HEK293 (cell line): ENCODE measurements at regions not wholly inside any gene's neighbourhood (a gene's known extent, or its start where the extent isn't known, plus 50 kb on each side); places are given as distances from the start of the nearest gene placed in this dataset.
"Not testable (repeated sequence)": the region's sequence is repeated elsewhere in the genome, so short reads cannot be mapped to it uniquely, and the experiment has no call there.

Experiments
- CTCF ChIA-PET: fragments of 350-600 bp; formaldehyde crosslinking; extraction: SDS; loops from one replicate; lab custom pipeline; 2021; ENCODE audit warnings: antibody characterized with exemption; lab: Yijun Ruan, JAX
- POLR2A ChIA-PET: fragments of 300-600 bp; formaldehyde crosslinking; extraction: SDS; loops from one replicate; lab custom pipeline; 2020; ENCODE audit warnings: antibody characterized with exemption, inconsistent platforms; lab: Yijun Ruan, JAX
- H3K27ac ChIP-seq: fragments of 200-500 bp; sonication (Bioruptor generic); 2 replicates; pipeline ENCODE4 v1.5.1; 2014; ENCODE audit warnings: low read depth, low read length, control low read depth, inconsistent platforms; ENCODE audit errors: extremely low read depth
- H3K36me3 ChIP-seq, 2 experiments: fragments of 200-500 bp in 1 of 2; sonication (Bioruptor generic) in 1 of 2; 1 replicate in 1 of 2; 2 replicates in 1 of 2; pipeline ENCODE4 v1.5.1; 2014 to 2017; ENCODE audit warnings: inconsistent platforms in 2 of 2, low read length in 2 of 2; ENCODE audit not compliant: control insufficient read depth in 2 of 2, insufficient read depth in 1 of 2
- H3K4me1 ChIP-seq: fragments of 200-500 bp; sonication (Bioruptor generic); 2 replicates; pipeline ENCODE4 v1.5.1; 2014; ENCODE audit warnings: mild to moderate bottlenecking, low read length, inconsistent platforms; ENCODE audit not compliant: control insufficient read depth, insufficient read depth
- H3K4me3 ChIP-seq: 2 replicates; pipeline ENCODE4 v1.5.1; 2011; ENCODE audit warnings: low read depth, mild to moderate bottlenecking, control low read depth, low read length, moderate library complexity
- H3K9me3 ChIP-seq: fragments of 200-500 bp; sonication (Bioruptor generic); 2 replicates; pipeline ENCODE4 v1.5.1; 2014; ENCODE audit warnings: low read depth, low read length, inconsistent platforms; ENCODE audit not compliant: control insufficient read depth, insufficient read depth
- GLIS1 ChIP-seq: fragments of 450-650 bp; formaldehyde crosslinking; IDR thresholded peaks from 2 replicates; pipeline ENCODE4 v1.5.1; 2016; ENCODE audit warnings: missing biosample characterization, missing genetic modification characterization
- KLF16 ChIP-seq: fragments of 450-650 bp; formaldehyde crosslinking; IDR thresholded peaks from 2 replicates; pipeline ENCODE4 v1.5.1; 2017; ENCODE audit warnings: missing biosample characterization, missing genetic modification characterization
- MYNN ChIP-seq: fragments of 450-650 bp; formaldehyde crosslinking; IDR thresholded peaks from 2 replicates; pipeline ENCODE4 v1.5.1; 2016; ENCODE audit warnings: missing biosample characterization, missing genetic modification characterization, borderline replicate concordance
- YY1 ChIP-seq: fragments of 450-650 bp; formaldehyde crosslinking; IDR thresholded peaks from 2 replicates; pipeline ENCODE4 v1.5.1; 2018; ENCODE audit warnings: missing biosample characterization, missing genetic modification characterization
- ZBTB10 ChIP-seq: fragments of 450-650 bp; formaldehyde crosslinking; IDR thresholded peaks from 2 replicates; pipeline ENCODE4 v1.5.1; 2016; ENCODE audit warnings: missing biosample characterization, missing genetic modification characterization
- ZNF174 ChIP-seq: fragments of 450-650 bp; formaldehyde crosslinking; IDR thresholded peaks from 2 replicates; pipeline ENCODE4 v1.5.0; 2017; ENCODE audit warnings: missing biosample characterization, mild to moderate bottlenecking, missing genetic modification characterization
- ZNF202 ChIP-seq: fragments of 450-650 bp; formaldehyde crosslinking; IDR thresholded peaks from 2 replicates; pipeline ENCODE4 v1.5.1; 2016; ENCODE audit warnings: missing biosample characterization, missing genetic modification characterization, borderline replicate concordance
- ZNF366 ChIP-seq: fragments of 450-650 bp; formaldehyde crosslinking; conservative IDR thresholded peaks from 2 replicates; pipeline ENCODE4 v1.5.1; 2016; ENCODE audit warnings: missing biosample characterization, missing genetic modification characterization
- ZNF394 ChIP-seq: fragments of 450-650 bp; formaldehyde crosslinking; IDR thresholded peaks from 2 replicates; pipeline ENCODE4 v1.5.1; 2016; ENCODE audit warnings: missing biosample characterization, missing genetic modification characterization, mild to moderate bottlenecking, moderate library complexity, borderline replicate concordance
- ZNF423 ChIP-seq: fragments of 450-650 bp; formaldehyde crosslinking; IDR thresholded peaks from 2 replicates; pipeline ENCODE4 v1.5.1; 2016; ENCODE audit warnings: missing biosample characterization, missing genetic modification characterization
- ZNF518A ChIP-seq: fragments of 450-650 bp; formaldehyde crosslinking; conservative IDR thresholded peaks from 2 replicates; pipeline ENCODE4 v1.5.1; 2016; ENCODE audit warnings: low read depth, missing biosample characterization, missing genetic modification characterization
- ZNF549 ChIP-seq: fragments of 450-650 bp; IDR thresholded peaks from 2 replicates; pipeline ENCODE4 v1.5.1; 2018; ENCODE audit warnings: missing biosample characterization, missing genetic modification characterization, mild to moderate bottlenecking, inconsistent platforms, moderate library complexity
- ZNF629 ChIP-seq: fragments of 450-650 bp; formaldehyde crosslinking; IDR thresholded peaks from 2 replicates; pipeline ENCODE4 v1.5.1; 2017; ENCODE audit warnings: missing biosample characterization, missing genetic modification characterization
- ZNF777 ChIP-seq: fragments of 450-650 bp; formaldehyde crosslinking; IDR thresholded peaks from 2 replicates; pipeline ENCODE4 v1.5.1; 2017; ENCODE audit warnings: missing biosample characterization, missing genetic modification characterization, borderline replicate concordance
- TF ChIP-seq, protein P1 (sequence below): fragments of 450-650 bp; formaldehyde crosslinking; IDR thresholded peaks from 2 replicates; pipeline ENCODE4 v1.5.1; 2016; ENCODE audit warnings: missing biosample characterization, missing genetic modification characterization
- TF ChIP-seq, protein P2 (sequence below): IDR thresholded peaks from 2 replicates; pipeline ENCODE4 v1.6.1; 2011; ENCODE audit warnings: mild to moderate bottlenecking, low read depth, low read length, borderline replicate concordance

DNA sequence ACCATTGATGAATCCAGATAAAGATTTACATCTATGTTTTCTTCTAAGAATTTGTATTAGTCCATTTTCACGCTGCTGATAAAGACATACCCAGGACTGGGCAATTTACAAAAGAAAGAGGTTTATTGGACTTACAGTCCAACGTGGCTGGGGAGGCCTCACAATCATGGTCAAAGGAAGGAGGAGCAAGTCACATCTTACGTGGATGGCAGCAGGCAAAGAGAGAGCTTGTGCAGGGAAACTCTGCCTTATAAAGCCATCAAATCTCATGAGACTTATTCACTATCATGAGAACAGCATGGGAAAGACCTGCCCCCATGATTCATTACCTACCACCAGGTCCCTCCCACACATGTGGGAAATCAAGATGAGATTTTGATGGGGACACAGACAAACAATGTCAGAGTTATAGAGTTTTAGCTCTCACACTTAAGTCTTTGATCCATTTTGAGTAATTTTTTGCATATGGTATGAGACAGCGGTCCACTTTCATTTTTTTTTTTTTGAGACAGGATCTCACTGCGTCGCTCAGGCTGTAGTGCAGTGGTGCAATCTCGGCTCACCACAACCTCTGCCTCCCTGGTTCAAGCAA is 53.5 kb upstream of the JADE2 start:
- POLR2A ChIA-PET, H3K4me1 ChIP-seq, H3K36me3 ChIP-seq, H3K27ac ChIP-seq, H3K4me3 ChIP-seq, H3K9me3 ChIP-seq: not testable (repeated sequence)
- CTCF ChIA-PET = interaction anchor here (0.6 kb wide), 1 partner anchor 40 kb away, joined by 3 read pairs; no protein-coding TSS in a partner anchor

DNA sequence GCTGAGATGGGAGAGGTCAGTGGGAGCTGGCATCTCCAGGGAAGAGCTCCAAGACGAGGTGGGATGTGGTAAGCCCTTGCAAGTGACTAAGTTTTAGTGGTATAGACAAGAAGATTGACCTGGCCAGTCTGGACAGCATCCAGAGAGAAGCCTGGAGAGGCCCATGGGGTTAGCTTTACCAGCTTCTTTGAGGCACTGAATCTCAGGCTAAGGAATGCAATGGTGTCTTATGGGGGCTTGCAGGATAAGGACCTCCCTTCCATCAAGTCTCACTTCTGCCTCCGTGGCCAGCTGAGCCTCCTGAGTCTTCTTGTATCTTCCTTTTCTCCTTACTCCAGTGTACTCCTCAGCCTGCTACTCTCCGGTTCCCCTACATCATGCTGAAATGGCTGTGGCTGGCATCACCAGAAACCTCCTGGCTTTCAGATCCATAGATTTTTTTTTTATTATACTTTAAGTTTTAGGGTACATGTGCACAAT is 56.5 kb upstream of the JADE2 start:
- no peak overlapping the region for H3K27ac ChIP-seq
- no peaks in the 10 kb centered on the region for H3K36me3 ChIP-seq
- no peak overlapping the region for H3K4me3 ChIP-seq
- peaks cover 3% of the 10 kb centered on the region for H3K4me1 ChIP-seq
- CTCF ChIA-PET = no interaction called here
- POLR2A ChIA-PET = interaction anchor here (4.7 kb wide), 1 partner anchor 57 kb away, joined by 39 read pairs; the partner anchor contains the start of gene JADE2
- no peaks in the 10 kb centered on the region for H3K9me3 ChIP-seq
- TF ChIP-seq ZNF777 (tag by site-specific recombination) = no peak
- TF ChIP-seq MYNN (tag by site-specific recombination) = no peak
- no peak for TF ChIP-seq KLF16
- TF ChIP-seq ZNF202 (tag by site-specific recombination) = no peak
- no peak for TF ChIP-seq ZNF174
- TF ChIP-seq, protein P1, sequence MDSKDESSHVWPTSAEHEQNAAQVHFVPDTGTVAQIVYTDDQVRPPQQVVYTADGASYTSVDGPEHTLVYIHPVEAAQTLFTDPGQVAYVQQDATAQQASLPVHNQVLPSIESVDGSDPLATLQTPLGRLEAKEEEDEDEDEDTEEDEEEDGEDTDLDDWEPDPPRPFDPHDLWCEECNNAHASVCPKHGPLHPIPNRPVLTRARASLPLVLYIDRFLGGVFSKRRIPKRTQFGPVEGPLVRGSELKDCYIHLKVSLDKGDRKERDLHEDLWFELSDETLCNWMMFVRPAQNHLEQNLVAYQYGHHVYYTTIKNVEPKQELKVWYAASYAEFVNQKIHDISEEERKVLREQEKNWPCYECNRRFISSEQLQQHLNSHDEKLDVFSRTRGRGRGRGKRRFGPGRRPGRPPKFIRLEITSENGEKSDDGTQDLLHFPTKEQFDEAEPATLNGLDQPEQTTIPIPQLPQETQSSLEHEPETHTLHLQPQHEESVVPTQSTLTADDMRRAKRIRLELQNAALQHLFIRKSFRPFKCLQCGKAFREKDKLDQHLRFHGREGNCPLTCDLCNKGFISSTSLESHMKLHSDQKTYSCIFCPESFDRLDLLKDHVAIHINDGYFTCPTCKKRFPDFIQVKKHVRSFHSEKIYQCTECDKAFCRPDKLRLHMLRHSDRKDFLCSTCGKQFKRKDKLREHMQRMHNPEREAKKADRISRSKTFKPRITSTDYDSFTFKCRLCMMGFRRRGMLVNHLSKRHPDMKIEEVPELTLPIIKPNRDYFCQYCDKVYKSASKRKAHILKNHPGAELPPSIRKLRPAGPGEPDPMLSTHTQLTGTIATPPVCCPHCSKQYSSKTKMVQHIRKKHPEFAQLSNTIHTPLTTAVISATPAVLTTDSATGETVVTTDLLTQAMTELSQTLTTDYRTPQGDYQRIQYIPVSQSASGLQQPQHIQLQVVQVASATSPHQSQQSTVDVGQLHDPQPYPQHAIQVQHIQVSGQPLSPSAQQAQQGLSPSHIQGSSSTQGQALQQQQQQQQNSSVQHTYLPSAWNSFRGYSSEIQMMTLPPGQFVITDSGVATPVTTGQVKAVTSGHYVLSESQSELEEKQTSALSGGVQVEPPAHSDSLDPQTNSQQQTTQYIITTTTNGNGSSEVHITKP (tag by site-specific recombination) = no peak
- no peak for TF ChIP-seq ZNF394 (tag by site-specific recombination)
- no peak for TF ChIP-seq ZNF549 (tag by site-specific recombination)
- TF ChIP-seq GLIS1 (tag by site-specific recombination) = no peak

DNA sequence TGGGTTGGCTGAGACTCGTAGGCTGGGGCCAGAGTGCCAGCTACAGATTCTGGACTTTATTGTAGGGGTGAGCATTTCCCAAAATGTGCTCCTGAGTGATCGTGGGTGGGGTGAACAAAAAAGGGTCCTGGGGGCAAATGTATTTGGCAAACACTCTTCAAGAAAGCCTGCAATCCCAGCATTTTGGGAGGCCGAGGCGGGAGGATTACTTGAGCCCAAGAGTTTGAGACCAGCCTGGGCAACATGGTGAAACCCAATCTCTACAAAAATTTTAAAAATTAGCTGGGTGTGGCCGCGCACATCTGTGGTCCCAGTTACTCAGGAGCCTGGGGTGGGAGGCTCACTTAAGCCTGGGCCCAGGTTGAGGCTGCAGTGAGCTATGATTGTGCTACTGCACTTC is 55.5 kb upstream of the CDKN2AIPNL start:
- no peaks in the 10 kb centered on the region for H3K9me3 ChIP-seq
- peak overlapping the region; percentile 90; the same call in 1 of the 2 replicates for H3K27ac ChIP-seq
- H3K4me1 ChIP-seq = peaks cover 3% of the 10 kb centered on the region
- H3K4me3 ChIP-seq = no peak overlapping the region
- no peaks in the 10 kb centered on the region for H3K36me3 ChIP-seq
- ChIA-PET POLR2A (interaction anchor here (0.6 to 4.7 kb wide), 12 partner anchors 11 to 1498 kb away, joined by 3 to 39 read pairs (median 7); partner anchors contain the start of genes CDKN2AIPNL, JADE2 and PPP2CA), CTCF (interaction anchor here (0.9 to 2.5 kb wide), 6 partner anchors 18 to 111 kb away, joined by 3 to 12 read pairs (median 4); partner anchors contain the start of gene CDKN2AIPNL)
- no peak for TF ChIP-seq ZNF366 (tag by site-specific recombination)
- no peak for TF ChIP-seq ZNF518A (tag by site-specific recombination)
- no peak for TF ChIP-seq ZNF629 (tag by site-specific recombination)
- no peak for TF ChIP-seq ZNF423 (tag by site-specific recombination)
- TF ChIP-seq, protein P2, sequence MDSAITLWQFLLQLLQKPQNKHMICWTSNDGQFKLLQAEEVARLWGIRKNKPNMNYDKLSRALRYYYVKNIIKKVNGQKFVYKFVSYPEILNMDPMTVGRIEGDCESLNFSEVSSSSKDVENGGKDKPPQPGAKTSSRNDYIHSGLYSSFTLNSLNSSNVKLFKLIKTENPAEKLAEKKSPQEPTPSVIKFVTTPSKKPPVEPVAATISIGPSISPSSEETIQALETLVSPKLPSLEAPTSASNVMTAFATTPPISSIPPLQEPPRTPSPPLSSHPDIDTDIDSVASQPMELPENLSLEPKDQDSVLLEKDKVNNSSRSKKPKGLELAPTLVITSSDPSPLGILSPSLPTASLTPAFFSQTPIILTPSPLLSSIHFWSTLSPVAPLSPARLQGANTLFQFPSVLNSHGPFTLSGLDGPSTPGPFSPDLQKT = no peak
- no peak for TF ChIP-seq YY1
- TF ChIP-seq ZBTB10 (tag by site-specific recombination) = no peak
